Astrocyte of the cerebellum (primary cell): ENCODE measurements at regions not wholly inside any gene's neighbourhood (a gene's known extent, or its start where the extent isn't known, plus 50 kb on each side); places are given as distances from the start of the nearest gene placed in this dataset.

Experiments used
- DNase-seq: peaks from one replicate; pipeline ENCODE4 v3.0.0-alpha.2; 2011; ENCODE audit warnings: low read depth
- H3K4me3 ChIP-seq: 2 replicates; pipeline ENCODE4 v1.5.1; 2011; ENCODE audit warnings: mild to moderate bottlenecking, low read depth, low read length, moderate library complexity
- CTCF ChIP-seq: IDR thresholded peaks from 2 replicates; pipeline ENCODE4 v1.5.1; 2012; ENCODE audit warnings: low read length, low read depth, moderate library complexity, mild to moderate bottlenecking; ENCODE audit errors: missing control alignments
- in situ Hi-C: cut with HindIII; loops from 2 replicates; pipeline ENCODE4 v1.10.0; 2017; ENCODE audit warnings: low sequenced_read_pairs

- in situ Hi-C loops: no loop called here
- TF ChIP-seq CTCF: no peak
- no peak overlapping the region for H3K4me3 ChIP-seq
- DNase-seq: no peak
Measured at GRCh38 chr16:48052731-48053417, 102.9 kb downstream of the ABCC12 start.

GRCh38 chr16:48050871-48051270 lies 104.9 kb downstream of the ABCC12 start:
- no peak for DNase-seq
- H3K4me3 ChIP-seq: no peak overlapping the region
- no peak for TF ChIP-seq CTCF
- in situ Hi-C loops: no loop called here

- in situ Hi-C loops: no loop called here
- TF ChIP-seq CTCF: no peak
Measured at GRCh38 chr16:48049847-48050246, 105.9 kb downstream of the ABCC12 start.

GRCh38 chr16:48047720-48048119 lies 108.1 kb downstream of the ABCC12 start:
- in situ Hi-C loops: no loop called here
- no peak for DNase-seq
- H3K4me3 ChIP-seq: no peak overlapping the region
- no peak for TF ChIP-seq CTCF

More at GRCh38 chr16:48049847-48050246, 105.9 kb downstream of the ABCC12 start:
- DNase-seq: no peak
- H3K4me3 ChIP-seq: no peak overlapping the region

GRCh38 chr16:48047241-48047640 lies 108.6 kb downstream of the ABCC12 start:
- TF ChIP-seq CTCF: no peak
- DNase-seq: no peak
- in situ Hi-C loops: no loop called here
- H3K4me3 ChIP-seq: no peak overlapping the region

- H3K4me3 ChIP-seq: no peak overlapping the region
- no peak for TF ChIP-seq CTCF
- in situ Hi-C loops: no loop called here
- no peak for DNase-seq
Measured at GRCh38 chr16:48044117-48044516, 111.7 kb downstream of the ABCC12 start.
